AG04450 (cell line): ENCODE measurements at regions not wholly inside any gene's neighbourhood (a gene's known extent, or its start where the extent isn't known, plus 50 kb on each side); places are given as distances from the start of the nearest gene placed in this dataset.

Experiments used
- CTCF ChIA-PET: fragments of 300-600, 350-600 bp; formaldehyde crosslinking; extraction: SDS; loops from one replicate; lab custom pipeline; 2022; ENCODE audit warnings: antibody characterized with exemption, inconsistent platforms; lab: Charles Lee
- POLR2A ChIA-PET: fragments of 350-600 bp; formaldehyde crosslinking; extraction: SDS; loops from one replicate; lab custom pipeline; 2021; ENCODE audit warnings: antibody characterized with exemption, inconsistent platforms; lab: Yijun Ruan, JAX
- DNase-seq: peaks from one replicate; pipeline ENCODE4 v3.0.0-alpha.2; 2011; ENCODE audit warnings: low read depth, low spot score
- H3K27ac ChIP-seq: one replicate; pipeline ENCODE4 v1.5.1; 2012; ENCODE audit warnings: low read depth, low read length, control low read depth
- H3K27me3 ChIP-seq: one replicate; pipeline ENCODE4 v1.6.0; 2012; ENCODE audit warnings: low read length; ENCODE audit not compliant: control insufficient read depth, insufficient read depth
- H3K4me3 ChIP-seq: 2 replicates; pipeline ENCODE4 v1.5.1; 2011; ENCODE audit warnings: mild to moderate bottlenecking, low read depth, low read length, control low read depth
- H3K9me3 ChIP-seq: 2 replicates; pipeline ENCODE4 v1.5.1; 2012; ENCODE audit warnings: low read length; ENCODE audit not compliant: control insufficient read depth, insufficient read depth
- CTCF ChIP-seq: IDR thresholded peaks from 2 replicates; pipeline ENCODE4 v1.5.1; 2011; ENCODE audit warnings: low read depth, low read length, control low read depth, inconsistent platforms

DNA sequence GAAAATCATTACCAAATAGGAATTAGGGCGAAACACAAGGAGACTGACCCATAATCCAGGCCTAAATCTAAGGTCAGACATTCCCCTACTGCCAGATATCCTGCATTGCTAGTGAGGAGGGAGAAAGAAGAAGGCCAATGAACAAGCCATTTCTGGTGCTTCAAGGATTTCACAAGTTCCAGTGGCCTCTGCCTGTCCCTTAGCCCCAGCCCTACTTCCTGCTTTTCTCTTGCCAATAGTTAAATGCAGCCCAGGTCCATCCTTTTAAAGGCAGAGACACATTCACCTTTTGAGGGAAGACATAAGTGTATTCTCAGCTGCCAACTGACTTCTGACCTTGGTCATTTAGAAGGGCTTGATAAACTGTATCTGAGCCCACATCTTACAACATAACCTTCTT lies 135.8 kb downstream of the ZNF621 start:
- ChIA-PET CTCF (no interaction called here), POLR2A (no interaction called here)
- no peak for TF ChIP-seq CTCF
- Histone ChIP-seq H3K9me3 (no peaks in the 10 kb centered on the region), H3K27ac (no peak overlapping the region), H3K4me3 (no peak overlapping the region), H3K27me3 (no peaks in the 10 kb centered on the region)
- DNase-seq = no peak

DNA sequence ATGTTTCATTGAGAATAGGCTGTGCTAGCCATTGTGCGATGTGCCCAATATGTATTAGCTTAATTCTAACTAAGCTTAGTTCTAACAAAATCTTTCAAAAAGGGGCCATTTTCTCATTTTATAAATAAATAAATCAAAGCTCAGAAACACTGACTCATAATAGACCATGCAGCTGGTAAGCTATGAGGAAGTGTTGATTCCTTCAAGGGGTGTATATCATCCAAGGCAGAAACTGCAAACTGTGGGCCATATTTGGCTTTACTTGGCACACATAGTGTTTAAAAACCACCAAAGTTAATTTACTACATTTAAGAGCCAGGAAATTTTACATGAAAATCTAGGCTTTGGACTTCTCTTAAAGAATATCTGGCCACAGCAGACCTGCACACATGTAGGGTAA lies 136.5 kb downstream of the ZNF621 start:
- ChIA-PET POLR2A (no interaction called here), CTCF (interaction anchor here (0.6 kb wide), 1 partner anchor 371 kb away, joined by 3 read pairs; no protein-coding TSS in a partner anchor)
- no peak for TF ChIP-seq CTCF
- no peaks in the 10 kb centered on the region for H3K9me3 ChIP-seq
- H3K27ac ChIP-seq = no peak overlapping the region
- H3K27me3 ChIP-seq = no peaks in the 10 kb centered on the region
- no peak for DNase-seq
- no peak overlapping the region for H3K4me3 ChIP-seq

GRCh38 chr3:40663280-40663679 lies 138.5 kb downstream of the ZNF621 start:
- TF ChIP-seq CTCF = no peak
- Histone ChIP-seq H3K9me3 (no peaks in the 10 kb centered on the region), H3K4me3 (no peak overlapping the region), H3K27me3 (no peaks in the 10 kb centered on the region), H3K27ac (no peak overlapping the region)
- ChIA-PET CTCF (interaction anchor here (1.3 kb wide), 1 partner anchor 79 kb away, joined by 5 read pairs; no protein-coding TSS in a partner anchor), POLR2A (no interaction called here)
- no peak for DNase-seq

DNA sequence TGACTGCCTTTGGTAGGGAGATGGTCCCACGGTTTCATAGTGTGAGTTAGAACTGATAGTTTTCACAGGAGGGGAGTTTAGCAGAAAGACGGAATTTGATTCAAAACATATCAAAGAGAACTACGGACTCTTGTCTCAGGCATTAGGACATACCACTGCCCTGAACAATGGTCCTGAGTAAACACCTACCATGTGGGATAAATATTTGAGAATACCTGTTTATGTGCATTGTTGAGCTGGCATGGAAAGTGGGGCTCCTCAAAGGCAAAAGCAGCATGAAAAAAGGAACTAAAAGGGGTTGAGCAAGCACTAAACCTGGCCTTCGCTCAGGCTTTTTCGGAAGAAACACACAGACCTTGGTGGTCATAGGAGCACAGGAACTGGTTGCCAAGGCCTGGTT lies 144.4 kb downstream of the ZNF621 start:
- ChIA-PET POLR2A (no interaction called here), CTCF (interaction anchor here (0.6 kb wide), 1 partner anchor 24 kb away, joined by 4 read pairs; no protein-coding TSS in a partner anchor)
- Histone ChIP-seq H3K27ac (no peak overlapping the region), H3K9me3 (no peaks in the 10 kb centered on the region), H3K27me3 (no peaks in the 10 kb centered on the region), H3K4me3 (no peak overlapping the region)
- DNase-seq = no peak
- TF ChIP-seq CTCF = no peak

DNA sequence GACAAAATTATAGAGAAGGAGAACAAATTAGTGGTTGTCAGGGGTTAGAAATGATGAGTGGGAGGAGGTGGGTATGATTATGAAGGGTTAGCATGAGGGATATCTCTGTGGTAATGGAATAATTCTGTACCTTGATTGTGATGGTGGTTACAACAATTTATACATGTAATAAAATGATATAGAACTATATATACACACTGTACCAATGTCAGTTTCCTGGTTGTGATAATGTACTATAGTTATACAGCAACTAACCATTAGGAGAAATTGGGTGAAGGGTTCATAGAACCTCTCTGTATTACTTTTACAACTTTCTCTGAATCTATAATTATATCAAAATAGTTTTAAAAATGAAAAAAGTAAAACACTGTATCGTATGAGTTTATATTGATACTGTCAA lies 148.1 kb downstream of the ZNF621 start:
- no peak for DNase-seq
- ChIA-PET CTCF (no interaction called here), POLR2A (no interaction called here)
- H3K4me3 ChIP-seq = no peak overlapping the region
- no peaks in the 10 kb centered on the region for H3K9me3 ChIP-seq
- H3K27ac ChIP-seq = no peak overlapping the region
- H3K27me3 ChIP-seq = no peaks in the 10 kb centered on the region
- no peak for TF ChIP-seq CTCF
